HK-2 (cell line): ENCODE measurements at regions not wholly inside any gene's neighbourhood (a gene's known extent, or its start where the extent isn't known, plus 50 kb on each side); places are given as distances from the start of the nearest gene placed in this dataset.
"Not testable (repeated sequence)": the region's sequence is repeated elsewhere in the genome, so short reads cannot be mapped to it uniquely, and the experiment has no call there.

Experiments
- DNase-seq: peaks from one replicate; pipeline ENCODE4 v3.0.0-alpha.2; 2018; ENCODE audit not compliant: unreplicated experiment

DNA sequence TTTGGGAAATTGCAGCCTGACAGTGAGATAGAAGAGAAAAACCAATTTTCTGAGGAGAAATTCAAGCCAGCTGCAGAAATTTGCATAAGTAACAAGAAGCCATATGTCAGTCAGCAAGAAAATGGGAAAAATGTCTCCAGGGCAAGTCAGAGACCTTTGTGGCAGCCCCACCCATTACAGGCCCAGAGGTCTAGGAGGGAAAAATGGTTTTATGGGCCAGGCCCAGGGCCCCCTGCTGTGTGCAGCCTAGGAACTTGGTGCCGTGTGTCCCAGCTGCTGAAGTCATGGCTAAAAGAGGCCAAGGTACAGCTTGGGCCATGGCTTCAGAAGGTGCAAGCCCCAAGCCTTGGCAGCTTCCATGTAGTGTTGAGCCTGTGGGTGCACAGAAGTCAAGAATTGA lies 296.1 kb downstream of the TTC6 start:
- DNase-seq: not testable (repeated sequence)

DNA sequence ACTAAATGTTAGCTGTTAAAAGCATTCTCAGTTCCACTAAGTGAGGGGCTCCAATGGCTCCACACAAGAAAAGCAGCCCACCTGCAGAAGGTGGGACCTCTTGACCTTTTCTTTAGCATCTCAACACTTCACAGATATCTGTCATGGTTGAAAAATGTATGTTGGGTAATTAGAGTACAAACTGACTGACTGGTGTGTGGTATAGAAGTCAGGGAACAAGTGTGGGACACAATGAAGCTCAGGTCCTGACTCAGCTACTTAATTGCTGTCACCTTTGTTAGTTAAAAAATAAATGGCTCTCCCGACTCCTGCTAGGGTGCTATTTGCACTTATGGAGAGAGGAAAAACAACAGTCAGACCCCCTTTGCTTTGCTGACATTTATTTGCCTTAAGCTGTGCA lies 299.0 kb downstream of the TTC6 start:
- DNase-seq: no peak

DNA sequence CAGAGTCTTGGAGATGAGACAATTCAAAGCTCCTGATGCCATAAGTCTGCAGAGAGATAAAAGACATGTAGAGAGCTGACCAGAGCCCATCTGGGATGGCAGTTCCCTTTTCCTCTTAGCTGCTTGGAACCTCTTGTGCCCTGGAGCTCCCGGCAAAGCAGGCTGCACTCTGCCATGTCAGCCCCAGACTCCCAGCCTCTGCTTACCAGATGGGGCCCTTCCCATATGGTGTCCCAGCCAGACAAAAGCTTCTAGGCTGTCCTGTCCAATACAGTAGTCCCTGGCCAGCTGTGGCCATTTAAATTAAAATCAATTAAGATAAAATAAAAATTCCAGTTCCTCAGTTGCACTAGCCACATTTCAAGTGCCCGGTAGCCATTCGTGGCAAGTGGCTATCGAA lies 303.9 kb downstream of the TTC6 start:
- DNase-seq: no peak

DNA sequence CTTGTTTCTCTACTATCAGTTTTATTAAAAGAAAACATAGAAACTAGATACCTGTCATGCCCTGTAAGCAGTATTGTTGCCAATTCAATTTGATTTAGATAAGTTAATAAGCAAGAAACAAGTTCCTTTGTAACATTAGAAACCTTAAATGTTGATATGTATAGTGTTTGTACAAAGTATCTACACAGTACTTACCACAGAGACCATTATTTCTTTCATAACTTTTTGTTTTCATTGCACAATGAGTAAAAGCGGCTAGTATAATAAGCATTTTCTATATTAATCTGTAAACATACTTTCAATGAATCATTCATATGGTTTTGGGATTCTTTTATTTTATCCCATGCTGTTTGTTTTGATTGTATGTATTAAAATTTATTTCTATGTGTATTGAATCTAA lies 305.1 kb downstream of the TTC6 start:
- DNase-seq: no peak

DNA sequence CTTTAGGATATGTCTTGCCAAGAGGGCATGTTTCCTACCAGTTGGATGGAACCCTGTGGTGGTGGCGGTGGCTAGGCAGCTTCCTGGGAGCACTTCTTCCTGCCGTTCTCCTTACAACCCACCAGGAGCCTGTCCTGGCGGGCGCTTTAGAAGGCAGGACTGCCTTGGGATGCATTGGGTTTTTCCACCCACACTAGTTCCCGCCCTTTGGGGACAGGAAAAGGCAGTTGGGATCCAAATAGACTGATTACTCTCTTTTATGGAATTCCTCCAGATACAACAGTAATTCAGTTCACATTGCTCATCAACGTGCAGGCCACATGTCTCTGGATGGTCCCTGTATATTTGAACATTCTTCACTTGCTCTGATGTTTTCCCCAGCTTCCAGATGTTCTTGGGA lies 305.7 kb upstream of the SSTR1 start:
- DNase-seq: no peak

DNA sequence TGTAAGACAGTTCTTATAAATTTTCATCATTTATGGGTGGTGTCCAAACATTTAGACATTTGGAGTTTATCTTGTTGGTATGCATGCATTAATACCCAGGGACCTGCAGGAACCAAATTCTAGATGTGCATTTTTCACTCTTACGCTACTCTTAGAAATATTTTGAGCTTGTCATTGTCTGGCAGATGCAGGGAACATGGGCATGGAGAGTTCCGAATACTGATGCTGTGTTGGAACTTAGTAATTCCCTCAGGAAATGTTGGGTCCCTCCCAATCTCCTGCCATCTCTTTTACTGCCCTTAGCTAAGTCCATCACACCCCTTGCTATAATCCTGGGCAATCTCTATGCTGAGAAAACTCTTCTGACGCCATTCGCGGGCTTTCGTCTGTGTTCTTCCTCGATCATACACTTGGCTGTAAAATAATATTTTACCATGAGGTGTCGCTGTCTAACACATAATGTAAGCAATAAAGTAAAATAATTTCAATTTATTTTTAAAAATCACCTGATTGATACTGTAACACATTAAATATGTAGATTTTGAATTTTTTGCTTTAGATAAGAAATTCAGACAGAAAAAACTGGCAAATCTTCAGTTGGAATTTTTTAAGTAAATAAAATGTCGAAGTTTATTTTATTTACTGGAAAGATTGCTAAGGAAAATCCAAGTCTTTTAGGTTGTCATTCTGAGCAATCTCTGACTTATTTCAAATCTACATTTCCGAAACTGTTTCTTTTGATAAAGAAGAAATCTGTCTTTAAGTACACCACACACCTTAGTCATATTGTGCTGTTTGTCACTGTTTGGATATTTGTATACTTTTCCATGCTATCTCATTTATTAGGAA lies 304.1 kb upstream of the SSTR1 start:
- peak; percentile 2 for DNase-seq

DNA sequence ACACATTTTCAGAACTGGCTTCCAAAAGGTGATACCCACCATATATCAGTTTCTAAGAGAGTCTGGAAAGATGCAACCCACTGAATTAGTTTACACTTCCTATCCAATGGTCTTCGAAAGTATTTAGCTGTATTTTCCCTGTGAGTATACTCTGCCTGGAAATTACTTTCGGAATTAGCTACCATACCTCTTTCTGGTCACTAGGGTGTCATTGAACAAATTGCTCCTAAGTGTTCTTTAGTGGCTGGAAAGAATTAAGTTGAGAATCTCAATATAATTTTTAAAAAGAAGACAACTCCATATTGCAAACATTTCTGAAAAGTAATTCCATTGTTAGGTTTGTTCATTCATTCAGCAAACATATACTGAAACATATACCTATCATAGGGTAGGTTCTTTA lies 283.1 kb upstream of the SSTR1 start:
- no peak for DNase-seq

DNA sequence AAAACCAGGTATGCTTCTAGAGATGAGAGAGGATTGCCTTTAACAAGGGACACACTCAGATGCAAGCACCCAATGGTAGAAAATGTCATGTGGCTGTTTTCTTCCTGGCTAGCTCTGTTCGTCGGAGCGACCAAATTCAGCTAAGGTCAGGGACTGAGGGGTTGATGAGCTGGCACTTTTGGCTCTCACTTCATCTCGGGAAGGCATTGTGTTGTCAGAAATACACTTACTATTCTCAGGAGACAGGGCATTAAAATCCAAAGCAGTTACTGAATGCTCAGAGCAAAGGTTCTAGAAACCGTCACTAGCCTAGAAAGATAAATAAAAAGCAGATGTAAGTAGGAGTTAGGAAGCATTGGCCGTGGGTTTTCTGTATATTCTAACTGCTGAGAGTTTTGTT lies 275.7 kb upstream of the SSTR1 start:
- DNase-seq: no peak

DNA sequence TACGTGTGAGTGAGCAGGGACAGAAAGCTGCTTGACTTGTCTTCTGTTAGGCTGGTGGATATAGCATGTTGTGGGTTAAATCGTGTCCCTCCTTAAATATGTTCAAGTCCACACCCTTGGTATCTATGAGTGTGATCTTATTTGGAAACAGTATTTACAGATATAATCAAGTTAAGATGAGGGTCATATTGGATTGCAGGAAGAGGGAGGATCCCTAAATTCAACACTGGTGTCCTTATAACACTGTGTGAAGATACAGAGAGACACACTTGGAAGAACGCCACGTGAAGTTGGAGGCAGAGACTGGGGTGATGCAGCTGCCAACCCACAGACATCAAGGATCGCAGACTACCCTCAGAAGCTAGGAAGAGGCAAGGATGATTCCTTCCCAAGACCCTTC lies 275.2 kb upstream of the SSTR1 start:
- DNase-seq: no peak

DNA sequence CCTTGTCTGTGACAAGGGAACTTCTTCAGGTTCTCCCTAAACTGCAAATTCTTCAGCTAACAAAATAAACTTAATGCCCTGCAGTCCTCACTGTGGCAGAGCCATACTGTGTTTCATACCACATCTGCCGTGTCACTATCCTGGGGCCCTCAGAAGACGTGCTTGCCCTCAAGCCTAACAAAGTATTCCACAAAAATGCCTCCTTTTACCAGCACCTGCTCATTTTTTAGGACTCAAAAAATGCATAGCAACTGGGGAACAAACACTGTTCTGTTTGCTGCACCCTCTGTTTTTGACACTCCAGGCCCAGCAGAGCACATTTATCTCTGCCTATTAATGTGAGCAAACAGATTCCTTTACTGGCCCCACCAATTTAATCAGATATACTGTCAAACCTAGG lies 270.7 kb upstream of the SSTR1 start:
- no peak for DNase-seq

DNA sequence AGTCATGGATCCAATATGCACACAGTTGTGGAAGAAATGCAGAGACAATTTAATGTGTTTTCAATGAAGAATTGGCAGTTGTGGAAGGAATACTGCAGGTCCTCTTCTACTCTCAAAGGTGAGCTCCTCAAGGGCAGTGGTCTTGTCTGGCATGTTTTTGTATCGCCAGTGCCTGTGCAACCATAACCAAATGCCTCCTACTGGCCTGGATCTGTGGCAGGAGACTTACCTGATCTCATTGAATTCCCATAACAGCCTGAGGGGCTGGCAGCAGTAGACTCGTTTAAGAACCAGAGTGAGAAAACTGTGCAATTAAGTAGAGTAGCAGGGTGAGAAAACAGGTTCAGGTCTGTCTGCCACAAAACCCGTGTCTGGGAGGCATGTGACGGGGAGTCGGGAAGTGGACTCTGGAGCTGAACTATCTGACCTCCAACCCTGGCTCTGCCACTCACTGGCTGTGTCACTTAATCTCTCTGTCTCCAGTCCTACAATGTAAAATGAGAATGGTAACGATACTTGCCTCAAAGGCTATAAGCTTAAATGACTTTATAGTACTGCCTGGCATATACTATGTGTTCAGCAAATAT lies 268.2 kb upstream of the SSTR1 start:
- no peak for DNase-seq

DNA sequence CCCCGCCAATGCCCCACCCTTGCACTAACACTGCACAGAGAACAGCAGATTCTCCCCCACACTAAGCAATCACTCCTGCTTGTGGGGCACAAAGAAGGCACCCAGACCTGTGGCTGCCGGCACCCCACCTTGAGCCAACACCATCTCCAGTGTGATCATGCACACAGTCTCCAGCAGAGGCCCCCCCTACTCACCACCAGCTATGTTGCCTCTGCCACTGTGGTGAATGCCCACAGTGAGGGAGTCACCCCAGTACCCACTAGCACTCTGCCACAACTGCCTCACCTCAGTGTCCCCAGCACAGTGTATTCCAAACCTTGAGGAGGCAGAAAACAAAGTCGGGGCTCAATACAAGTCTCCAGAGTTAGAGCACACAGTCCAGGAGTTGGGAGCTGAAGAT lies 261.7 kb upstream of the SSTR1 start:
- DNase-seq: no peak

DNA sequence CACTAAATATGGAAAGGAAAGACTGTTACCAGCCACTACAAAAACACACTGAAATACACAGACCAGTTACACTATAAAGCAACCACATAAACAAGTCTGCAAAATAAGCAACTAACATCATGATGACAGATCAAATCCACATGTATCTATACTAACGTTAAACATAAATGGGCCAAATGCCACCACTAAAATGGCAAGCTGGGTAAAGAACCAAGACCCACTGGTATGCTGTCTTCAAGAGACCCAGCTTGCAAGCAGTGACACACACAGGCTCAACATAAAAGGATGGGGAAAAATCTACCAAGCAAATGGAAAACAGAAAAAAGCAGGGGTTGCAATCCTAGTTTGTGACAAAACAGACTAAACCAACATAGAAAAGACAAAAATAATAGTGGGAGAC lies 260.9 kb upstream of the SSTR1 start:
- no peak for DNase-seq

DNA sequence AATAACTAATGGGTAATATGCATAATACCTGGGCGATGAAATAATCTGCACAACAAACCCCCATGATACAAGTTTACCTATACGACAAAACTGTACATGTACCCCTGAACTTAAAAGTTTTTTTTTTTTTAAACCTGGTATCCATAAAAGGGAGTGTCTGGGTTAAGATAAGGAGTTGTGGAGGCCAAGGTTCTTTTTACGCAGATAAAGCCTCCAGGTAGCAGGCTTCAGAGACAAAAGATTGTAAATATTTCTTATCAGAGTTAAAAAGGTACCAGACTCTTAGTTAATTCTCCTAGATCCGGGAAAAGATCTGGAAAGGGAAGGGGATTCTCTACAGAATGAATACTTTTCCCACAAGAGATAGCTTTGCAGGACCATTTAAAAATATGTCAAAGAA lies 259.4 kb upstream of the SSTR1 start:
- DNase-seq: no peak

DNA sequence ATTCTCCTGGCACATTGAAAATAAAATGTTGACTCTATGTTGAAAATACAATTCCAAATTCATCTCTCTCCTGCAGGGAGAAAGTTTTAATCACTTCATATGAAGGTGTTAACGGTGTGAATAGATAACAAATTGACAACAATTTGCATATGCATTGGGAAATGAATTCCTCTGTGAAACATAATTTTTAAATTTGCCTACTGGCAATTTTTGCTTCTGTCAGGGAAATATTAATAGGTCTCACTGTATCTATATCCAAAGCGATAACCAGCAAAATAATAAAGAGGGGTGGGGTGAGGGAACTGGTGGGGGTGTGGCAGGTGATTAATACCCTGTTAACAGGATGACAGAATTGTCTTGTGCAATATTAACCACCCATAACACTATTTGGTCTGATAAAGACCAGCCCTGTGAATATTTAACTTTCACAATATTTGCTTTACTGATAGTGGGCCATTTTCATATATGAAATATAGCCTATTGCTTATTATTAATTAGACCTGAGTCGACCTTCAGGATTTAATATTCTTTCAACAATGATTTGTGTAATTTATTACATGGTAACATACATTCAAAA lies 239.0 kb upstream of the SSTR1 start:
- DNase-seq: no peak

DNA sequence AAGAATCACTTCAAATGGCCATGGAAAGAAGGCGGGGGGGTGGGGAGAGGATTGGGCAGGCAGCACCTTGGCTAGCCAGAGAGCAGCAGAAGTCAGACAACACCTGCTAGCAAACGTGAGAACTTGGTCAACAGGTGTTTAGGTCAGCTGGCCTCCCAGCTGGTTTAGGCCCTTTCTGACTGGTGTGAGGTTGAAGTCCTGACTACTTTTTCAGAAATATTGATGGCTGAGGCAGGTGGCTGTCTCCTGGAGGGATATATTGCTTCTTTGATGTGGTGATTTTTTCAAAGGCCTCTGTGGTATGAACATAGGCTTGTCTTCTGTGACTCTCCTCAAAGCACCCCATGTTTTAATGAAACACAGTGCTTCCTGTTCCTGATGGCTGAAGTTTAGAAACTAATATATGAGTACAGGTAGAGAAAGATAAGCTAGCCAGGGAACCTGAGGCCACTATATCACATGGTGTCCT lies 238.2 kb upstream of the SSTR1 start:
- DNase-seq: no peak

DNA sequence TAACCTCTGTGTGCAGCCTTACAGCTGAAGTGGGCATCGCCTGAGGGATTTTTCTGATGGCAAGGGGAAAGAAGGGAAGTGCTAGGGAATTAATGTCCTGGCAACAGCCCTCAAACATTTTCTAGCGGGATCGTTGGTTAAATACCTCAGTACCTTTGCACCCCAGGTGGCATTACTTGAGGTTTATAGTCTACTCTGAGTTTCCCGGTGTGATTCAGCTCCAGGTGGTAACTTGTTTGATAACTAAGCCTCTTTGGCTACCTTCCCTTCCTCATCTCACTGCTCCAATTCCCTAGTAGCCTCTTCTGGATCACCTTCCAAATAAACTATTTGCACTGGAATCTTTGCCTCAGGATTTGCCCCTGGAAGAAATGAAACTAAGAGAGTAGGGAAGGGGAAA lies 237.0 kb upstream of the SSTR1 start:
- DNase-seq: no peak

DNA sequence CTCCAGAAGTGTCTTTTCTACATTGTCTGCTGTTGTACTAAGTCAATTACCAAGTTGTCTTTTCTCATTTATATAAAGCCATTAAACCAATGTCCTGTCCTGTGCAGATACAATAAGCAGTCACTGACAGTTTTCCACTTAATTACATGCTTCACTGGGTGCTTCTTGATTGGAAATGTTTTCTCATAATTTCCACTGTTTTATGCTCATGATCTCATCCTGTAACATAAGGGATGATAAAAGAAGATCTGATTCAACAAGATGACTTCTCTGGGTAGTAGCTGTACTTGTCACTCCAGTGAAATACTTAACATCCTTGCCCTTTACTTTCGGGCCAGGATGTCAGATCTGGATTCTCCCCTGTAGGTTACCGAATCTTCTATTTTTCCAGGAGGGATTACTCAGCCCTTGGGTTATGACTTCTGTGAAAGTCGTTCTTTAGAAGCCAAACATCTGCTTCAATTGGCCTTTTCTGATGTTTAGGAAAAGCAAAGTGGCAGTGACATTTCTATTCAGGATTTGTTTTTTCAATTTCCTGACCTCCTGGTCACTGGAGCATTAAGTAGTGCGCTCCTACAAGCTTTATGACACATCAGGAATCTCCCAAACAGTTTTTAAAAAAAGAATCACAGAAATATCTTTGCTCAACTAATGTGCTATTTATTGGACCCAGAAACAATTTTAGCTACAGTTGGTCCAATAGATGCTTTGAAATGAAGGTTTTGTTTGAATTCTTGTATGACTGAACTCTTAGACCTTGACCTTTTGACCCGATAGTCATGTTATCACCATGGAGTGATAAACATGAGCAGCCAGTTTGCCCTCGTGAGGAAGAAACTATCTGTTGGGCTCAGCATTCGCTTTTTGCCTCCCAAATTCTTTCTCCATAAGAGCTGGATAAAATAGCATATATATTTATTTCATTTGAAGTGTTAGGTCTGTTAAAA lies 234.5 kb upstream of the SSTR1 start:
- DNase-seq: no peak

DNA sequence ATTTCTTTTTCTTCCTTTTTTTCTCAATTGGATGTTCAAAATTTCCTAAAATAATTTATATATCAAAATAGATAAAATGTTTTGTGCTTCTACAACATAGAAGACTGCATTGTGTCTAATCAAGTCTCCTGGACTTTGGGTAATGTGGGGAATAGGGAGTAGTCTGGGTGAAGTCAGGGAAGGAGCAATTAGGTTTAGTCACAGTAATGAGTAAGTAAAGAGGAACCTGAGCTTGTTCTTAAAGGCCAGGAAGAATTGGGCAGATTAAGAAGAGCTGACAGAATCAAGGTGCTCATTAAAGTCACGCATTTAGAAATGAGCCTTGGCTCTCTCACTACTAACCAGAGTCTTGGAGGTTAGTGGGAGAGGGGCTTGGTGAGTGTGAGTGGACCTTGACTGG lies 233.3 kb upstream of the SSTR1 start:
- no peak for DNase-seq

DNA sequence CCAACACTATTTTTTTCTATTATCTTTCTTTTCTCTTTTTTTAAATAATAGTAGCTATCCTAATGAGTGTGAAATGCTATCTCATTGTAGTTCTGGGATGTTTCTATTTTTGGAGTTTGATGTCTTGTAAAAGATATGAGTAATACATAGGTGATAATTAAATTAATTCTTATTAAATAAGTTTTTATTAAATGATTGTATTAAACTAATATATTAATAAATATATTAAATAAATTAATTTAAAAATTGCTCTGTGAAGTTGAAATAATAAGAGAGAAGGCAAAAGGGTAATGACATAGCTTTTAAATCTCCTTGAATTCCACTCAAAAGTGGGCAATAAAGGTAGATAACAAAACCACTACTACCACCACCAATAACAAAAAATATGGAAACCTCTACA lies 230.2 kb upstream of the SSTR1 start:
- no peak for DNase-seq

DNA sequence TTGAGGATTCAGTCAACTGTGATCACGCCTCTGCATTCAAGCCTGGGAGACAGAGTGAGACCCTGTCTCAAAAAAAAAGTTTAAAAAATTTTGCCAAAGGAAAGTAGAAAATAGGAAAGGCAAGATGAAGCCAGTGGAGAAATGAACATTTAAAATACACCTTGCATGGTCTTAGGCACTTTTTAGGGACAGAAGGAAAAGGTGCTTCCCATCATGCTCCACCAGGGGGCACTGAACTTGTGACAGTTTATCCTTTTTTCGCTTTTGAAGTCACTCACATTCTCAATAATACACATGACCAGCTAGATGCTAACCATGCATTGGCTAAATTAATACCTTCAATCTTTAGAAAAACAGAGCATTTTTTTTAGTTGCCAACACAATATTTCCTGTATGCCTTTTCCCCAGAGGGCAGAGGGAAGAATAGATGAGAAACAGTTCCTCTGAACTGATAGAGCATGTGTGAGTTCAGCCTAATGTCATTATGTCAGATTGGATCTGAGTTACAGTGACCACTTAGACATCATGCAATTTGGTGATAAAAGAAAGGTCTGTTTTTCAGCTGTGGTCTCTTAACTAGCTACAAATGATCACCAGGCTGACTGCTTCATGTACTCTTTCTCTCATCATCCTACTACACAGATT lies 221.8 kb upstream of the SSTR1 start:
- peak; percentile 8 for DNase-seq

DNA sequence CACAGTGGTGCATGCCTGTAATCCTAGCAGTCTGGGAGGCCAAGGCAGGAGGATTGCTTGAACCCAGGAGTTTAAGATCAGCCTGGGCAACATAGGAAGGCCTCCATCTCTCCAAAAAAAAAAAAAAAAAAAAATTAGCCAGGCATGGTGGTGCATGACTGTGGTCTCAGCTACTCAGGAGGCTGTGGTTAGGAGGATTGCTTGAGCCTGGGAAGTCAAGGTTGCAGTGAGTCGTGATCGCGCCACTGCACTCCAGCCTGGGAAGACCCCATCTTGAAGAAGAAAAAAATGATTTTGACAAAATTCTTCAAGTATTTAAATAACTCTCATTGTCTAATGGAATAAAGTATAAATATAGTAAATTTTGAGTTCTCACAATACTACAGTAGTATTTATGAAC lies 219.2 kb upstream of the SSTR1 start:
- DNase-seq: peak; percentile 25
